Ramos (cell line): ENCODE measurements at regions not wholly inside any gene's neighbourhood (a gene's known extent, or its start where the extent isn't known, plus 50 kb on each side); places are given as distances from the start of the nearest gene placed in this dataset.

Source experiments
- in situ Hi-C: fragments of 300-500 bp; cut with MboI; formaldehyde crosslinking; loops from one replicate; pipeline ENCODE4 v1.14.3; 2022; ENCODE audit warnings: low sequenced_read_pairs; ENCODE audit not compliant: unreplicated experiment

- in situ Hi-C loops = no loop called here
Measured at GRCh38 chr3:170734735-170735065, 135.3 kb downstream of the RPL22L1 start.

- in situ Hi-C loops = no loop called here
Measured at GRCh38 chr3:170734043-170734734, 135.8 kb downstream of the RPL22L1 start.

- in situ Hi-C loops = no loop called here
Measured at GRCh38 chr3:170732660-170733245, 137.2 kb downstream of the RPL22L1 start.

GRCh38 chr3:170731281-170731680 lies 138.7 kb downstream of the RPL22L1 start:
- in situ Hi-C loops = no loop called here

- in situ Hi-C loops = no loop called here
Measured at GRCh38 chr3:170730071-170730812, 139.8 kb downstream of the RPL22L1 start.

- in situ Hi-C loops = no loop called here
Measured at GRCh38 chr3:170728181-170728580, 141.8 kb downstream of the RPL22L1 start.

- in situ Hi-C loops = no loop called here
Measured at GRCh38 chr3:170727754-170728153, 141.9 kb upstream of the SLC7A14 start.

GRCh38 chr3:170726976-170727661 lies 141.2 kb upstream of the SLC7A14 start:
- in situ Hi-C loops = no loop called here

GRCh38 chr3:170725285-170725731 lies 139.4 kb upstream of the SLC7A14 start:
- in situ Hi-C loops = no loop called here

GRCh38 chr3:170724599-170725280 lies 138.9 kb upstream of the SLC7A14 start:
- in situ Hi-C loops = no loop called here

- in situ Hi-C loops = no loop called here
Measured at GRCh38 chr3:170723241-170723640, 137.4 kb upstream of the SLC7A14 start.

- in situ Hi-C loops = no loop called here
Measured at GRCh38 chr3:170721563-170721962, 135.7 kb upstream of the SLC7A14 start.

- in situ Hi-C loops = no loop called here
Measured at GRCh38 chr3:170719300-170719699, 133.4 kb upstream of the SLC7A14 start.

- in situ Hi-C loops = no loop called here
Measured at GRCh38 chr3:170718848-170719247, 133.0 kb upstream of the SLC7A14 start.

GRCh38 chr3:170717410-170718402 lies 131.8 kb upstream of the SLC7A14 start:
- in situ Hi-C loops = no loop called here

GRCh38 chr3:170716172-170716805 lies 130.4 kb upstream of the SLC7A14 start:
- in situ Hi-C loops = no loop called here

- in situ Hi-C loops = no loop called here
Measured at GRCh38 chr3:170714562-170715535, 129.0 kb upstream of the SLC7A14 start.

- in situ Hi-C loops = no loop called here
Measured at GRCh38 chr3:170714122-170714521, 128.2 kb upstream of the SLC7A14 start.
